ENCODE measurements at regions not wholly inside any gene's neighbourhood (a gene's known extent, or its start where the extent isn't known, plus 50 kb on each side); places are given as distances from the start of the nearest gene placed in this dataset.

DNA sequence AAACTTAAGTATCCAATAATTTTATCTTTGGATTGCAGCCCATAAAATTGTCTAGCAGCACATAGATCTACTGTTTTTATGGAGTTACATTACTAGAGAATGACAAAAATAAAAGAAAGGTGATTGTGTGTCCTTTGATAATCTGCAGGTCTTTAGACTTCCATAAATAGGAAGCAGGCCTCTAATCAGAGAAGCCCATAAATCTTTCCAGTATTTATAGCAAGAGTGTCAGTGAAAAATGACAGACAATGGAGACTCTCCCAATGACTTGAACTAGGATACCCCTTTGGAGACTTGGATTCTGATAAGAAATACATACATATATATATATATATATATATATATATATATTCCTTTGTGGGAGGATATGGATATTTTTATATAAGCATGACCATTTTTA, 351.2 kb downstream of the PCDH17 start (continued):
- TF ChIP-seq, protein P1, sequence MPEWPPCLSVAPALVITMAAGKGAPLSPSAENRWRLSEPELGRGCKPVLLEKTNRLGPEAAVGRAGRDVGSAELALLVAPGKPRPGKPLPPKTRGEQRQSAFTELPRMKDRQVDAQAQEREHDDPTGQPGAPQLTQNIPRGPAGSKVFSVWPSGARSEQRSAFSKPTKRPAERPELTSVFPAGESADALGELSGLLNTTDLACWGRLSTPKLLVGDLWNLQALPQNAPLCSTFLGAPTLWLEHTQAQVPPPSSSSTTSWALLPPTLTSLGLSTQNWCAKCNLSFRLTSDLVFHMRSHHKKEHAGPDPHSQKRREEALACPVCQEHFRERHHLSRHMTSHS (tag by site-specific recombination; IDR thresholded peaks at IDR 0.05): no peak
- no peak for TF ChIP-seq ZNF843 (tag by site-specific recombination; IDR thresholded peaks at IDR 0.05)
- no peak for TF ChIP-seq SCRT2 (tag by site-specific recombination; IDR thresholded peaks at IDR 0.05)

- Histone ChIP-seq H3K9me3 (ENCODE audit: control insufficient read depth, insufficient read depth, low read depth, low read length) (no peaks in the 10 kb centered on the region), H3K4me3 (ENCODE audit: low read depth, low read length) (no peak overlapping the region), H3K36me3 (ENCODE audit: control insufficient read depth in 2 of 2, insufficient read depth in 1 of 2, low read length in 2 of 2) (no peaks in the 10 kb centered on the region), H3K4me1 (ENCODE audit: control insufficient read depth, insufficient read depth, low read length) (no peaks in the 10 kb centered on the region), H3K27ac (ENCODE audit: extremely low read depth, low read depth, low read length) (no peak overlapping the region)
- ChIA-PET POLR2A (no interaction called here), CTCF (no interaction called here)
- TF ChIP-seq ZEB2 (tag by site-specific recombination; IDR thresholded peaks at IDR 0.05) (no peak), ZNF660 (tag by site-specific recombination; IDR thresholded peaks at IDR 0.05) (no peak), ZNF449 (tag by site-specific recombination; IDR thresholded peaks at IDR 0.05) (no peak), GLIS1 (tag by site-specific recombination; IDR thresholded peaks at IDR 0.05) (no peak)
These were observed 356.7 kb downstream of the PCDH17 start for GRCh38 chr13:57988276-57988675.

DNA sequence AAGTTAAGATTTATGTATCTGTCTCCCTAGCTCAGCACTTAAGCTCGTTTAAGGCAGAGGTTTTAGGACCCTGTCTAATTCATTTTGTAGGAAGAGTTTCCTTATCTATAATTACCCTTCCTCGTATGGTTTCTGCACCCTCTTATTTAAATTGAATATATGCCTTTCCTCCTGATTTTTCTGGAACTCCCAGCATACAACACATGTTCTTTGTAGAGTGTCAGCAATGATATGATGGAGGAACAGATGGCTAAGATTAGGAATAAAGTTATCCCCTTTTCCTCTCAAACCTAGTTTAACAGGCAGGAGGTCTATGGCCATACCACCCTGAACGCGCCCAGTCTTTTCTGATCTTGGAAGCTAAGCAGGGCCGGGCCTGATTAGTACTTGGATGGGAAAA, 359.5 kb downstream of the PCDH17 start:
- ChIA-PET CTCF (no interaction called here), POLR2A (no interaction called here)
- TF ChIP-seq, protein P2, sequence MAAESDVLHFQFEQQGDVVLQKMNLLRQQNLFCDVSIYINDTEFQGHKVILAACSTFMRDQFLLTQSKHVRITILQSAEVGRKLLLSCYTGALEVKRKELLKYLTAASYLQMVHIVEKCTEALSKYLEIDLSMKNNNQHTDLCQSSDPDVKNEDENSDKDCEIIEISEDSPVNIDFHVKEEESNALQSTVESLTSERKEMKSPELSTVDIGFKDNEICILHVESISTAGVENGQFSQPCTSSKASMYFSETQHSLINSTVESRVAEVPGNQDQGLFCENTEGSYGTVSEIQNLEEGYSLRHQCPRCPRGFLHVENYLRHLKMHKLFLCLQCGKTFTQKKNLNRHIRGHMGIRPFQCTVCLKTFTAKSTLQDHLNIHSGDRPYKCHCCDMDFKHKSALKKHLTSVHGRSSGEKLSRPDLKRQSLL (tag by site-specific recombination; IDR thresholded peaks at IDR 0.05): no peak
- TF ChIP-seq ZNF391 (tag by site-specific recombination; IDR thresholded peaks at IDR 0.05; ENCODE audit: borderline replicate concordance, low read depth): no peak
- TF ChIP-seq ZNF791 (tag by site-specific recombination; IDR thresholded peaks at IDR 0.05): no peak
- no peak for TF ChIP-seq ZNF221 (tag by site-specific recombination; IDR thresholded peaks at IDR 0.05; ENCODE audit: borderline replicate concordance)
- TF ChIP-seq HIC1 (tag by site-specific recombination; IDR thresholded peaks at IDR 0.05): no peak
- TF ChIP-seq, protein P3, sequence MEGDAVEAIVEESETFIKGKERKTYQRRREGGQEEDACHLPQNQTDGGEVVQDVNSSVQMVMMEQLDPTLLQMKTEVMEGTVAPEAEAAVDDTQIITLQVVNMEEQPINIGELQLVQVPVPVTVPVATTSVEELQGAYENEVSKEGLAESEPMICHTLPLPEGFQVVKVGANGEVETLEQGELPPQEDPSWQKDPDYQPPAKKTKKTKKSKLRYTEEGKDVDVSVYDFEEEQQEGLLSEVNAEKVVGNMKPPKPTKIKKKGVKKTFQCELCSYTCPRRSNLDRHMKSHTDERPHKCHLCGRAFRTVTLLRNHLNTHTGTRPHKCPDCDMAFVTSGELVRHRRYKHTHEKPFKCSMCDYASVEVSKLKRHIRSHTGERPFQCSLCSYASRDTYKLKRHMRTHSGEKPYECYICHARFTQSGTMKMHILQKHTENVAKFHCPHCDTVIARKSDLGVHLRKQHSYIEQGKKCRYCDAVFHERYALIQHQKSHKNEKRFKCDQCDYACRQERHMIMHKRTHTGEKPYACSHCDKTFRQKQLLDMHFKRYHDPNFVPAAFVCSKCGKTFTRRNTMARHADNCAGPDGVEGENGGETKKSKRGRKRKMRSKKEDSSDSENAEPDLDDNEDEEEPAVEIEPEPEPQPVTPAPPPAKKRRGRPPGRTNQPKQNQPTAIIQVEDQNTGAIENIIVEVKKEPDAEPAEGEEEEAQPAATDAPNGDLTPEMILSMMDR (tag by site-specific recombination; IDR thresholded peaks at IDR 0.05): no peak
- no peak for TF ChIP-seq KLF8 (tag by site-specific recombination; IDR thresholded peaks at IDR 0.05)
- no peak for TF ChIP-seq ZNF324 (tag by site-specific recombination; IDR thresholded peaks at IDR 0.05)
- TF ChIP-seq, protein P4, sequence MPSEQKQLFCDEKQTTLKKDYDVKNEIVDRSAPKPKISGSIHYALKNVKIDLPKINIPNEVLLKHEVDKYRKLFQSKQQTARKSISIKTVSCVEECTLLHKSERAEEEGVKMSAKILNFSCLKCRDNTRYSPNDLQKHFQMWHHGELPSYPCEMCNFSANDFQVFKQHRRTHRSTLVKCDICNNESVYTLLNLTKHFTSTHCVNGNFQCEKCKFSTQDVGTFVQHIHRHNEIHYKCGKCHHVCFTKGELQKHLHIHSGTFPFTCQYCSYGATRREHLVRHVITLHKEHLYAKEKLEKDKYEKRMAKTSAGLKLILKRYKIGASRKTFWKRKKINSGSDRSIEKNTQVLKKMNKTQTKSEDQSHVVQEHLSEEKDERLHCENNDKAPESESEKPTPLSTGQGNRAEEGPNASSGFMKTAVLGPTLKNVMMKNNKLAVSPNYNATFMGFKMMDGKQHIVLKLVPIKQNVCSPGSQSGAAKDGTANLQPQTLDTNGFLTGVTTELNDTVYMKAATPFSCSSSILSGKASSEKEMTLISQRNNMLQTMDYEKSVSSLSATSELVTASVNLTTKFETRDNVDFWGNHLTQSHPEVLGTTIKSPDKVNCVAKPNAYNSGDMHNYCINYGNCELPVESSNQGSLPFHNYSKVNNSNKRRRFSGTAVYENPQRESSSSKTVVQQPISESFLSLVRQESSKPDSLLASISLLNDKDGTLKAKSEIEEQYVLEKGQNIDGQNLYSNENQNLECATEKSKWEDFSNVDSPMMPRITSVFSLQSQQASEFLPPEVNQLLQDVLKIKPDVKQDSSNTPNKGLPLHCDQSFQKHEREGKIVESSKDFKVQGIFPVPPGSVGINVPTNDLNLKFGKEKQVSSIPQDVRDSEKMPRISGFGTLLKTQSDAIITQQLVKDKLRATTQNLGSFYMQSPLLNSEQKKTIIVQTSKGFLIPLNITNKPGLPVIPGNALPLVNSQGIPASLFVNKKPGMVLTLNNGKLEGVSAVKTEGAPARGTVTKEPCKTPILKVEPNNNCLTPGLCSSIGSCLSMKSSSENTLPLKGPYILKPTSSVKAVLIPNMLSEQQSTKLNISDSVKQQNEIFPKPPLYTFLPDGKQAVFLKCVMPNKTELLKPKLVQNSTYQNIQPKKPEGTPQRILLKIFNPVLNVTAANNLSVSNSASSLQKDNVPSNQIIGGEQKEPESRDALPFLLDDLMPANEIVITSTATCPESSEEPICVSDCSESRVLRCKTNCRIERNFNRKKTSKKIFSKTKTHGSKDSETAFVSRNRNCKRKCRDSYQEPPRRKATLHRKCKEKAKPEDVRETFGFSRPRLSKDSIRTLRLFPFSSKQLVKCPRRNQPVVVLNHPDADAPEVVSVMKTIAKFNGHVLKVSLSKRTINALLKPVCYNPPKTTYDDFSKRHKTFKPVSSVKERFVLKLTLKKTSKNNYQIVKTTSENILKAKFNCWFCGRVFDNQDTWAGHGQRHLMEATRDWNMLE (tag by site-specific recombination; conservative IDR thresholded peaks at IDR 0.05; ENCODE audit: low read depth): no peak
- TF ChIP-seq ZBTB7A (tag by site-specific recombination; IDR thresholded peaks at IDR 0.05; ENCODE audit: low read depth): no peak
- no peak for TF ChIP-seq ZBTB10 (tag by site-specific recombination; IDR thresholded peaks at IDR 0.05)

More for the DNA sequence above, 359.5 kb downstream of the PCDH17 start:
- Histone ChIP-seq H3K4me1 (ENCODE audit: control insufficient read depth, insufficient read depth, low read length) (no peaks in the 10 kb centered on the region), H3K27ac (ENCODE audit: extremely low read depth, low read depth, low read length) (no peak overlapping the region), H3K9me3 (ENCODE audit: control insufficient read depth, insufficient read depth, low read depth, low read length) (no peaks in the 10 kb centered on the region), H3K4me3 (ENCODE audit: low read depth, low read length) (no peak overlapping the region), H3K36me3 (ENCODE audit: control insufficient read depth in 2 of 2, insufficient read depth in 1 of 2, low read length in 2 of 2) (no peaks in the 10 kb centered on the region)

Data from HEK293 (cell line).